K562 (cell line): ENCODE measurements at regions not wholly inside any gene's neighbourhood (a gene's known extent, or its start where the extent isn't known, plus 50 kb on each side); places are given as distances from the start of the nearest gene placed in this dataset.

Source experiments
- ATAC-seq: fragments of 200-7000 bp; cut with Tn5 transposase; 3 replicates; pipeline ENCODE4 v1.9.1; 2020; ENCODE audit warnings: moderate library complexity
- BruUV-seq: library from RNA; stranded (reverse); fragments of 400-500 nt; replicated peaks from 2 replicates; lab custom pipeline; 2021; lab: Mats Ljungman, UMichigan
- CTCF ChIA-PET: fragments of 300-600 bp; formaldehyde crosslinking; extraction: SDS; loops from one replicate; lab custom pipeline; 2021; ENCODE audit warnings: low intra/inter-chr PET ratio; lab: Yijun Ruan, JAX
- POLR2A ChIA-PET: fragments of 300-600, 350-650 bp; sonication (Branson Sonifier 250); formaldehyde crosslinking; extraction: SDS; loops from one replicate; lab custom pipeline; 2021; ENCODE audit warnings: antibody characterized with exemption, inconsistent platforms; lab: Yijun Ruan, JAX
- DNase-seq, 4 experiments: peaks; one replicate each; pipeline versions ENCODE4 v3.0.0 to v3.0.0-alpha.2; 2011 to 2018; ENCODE audit warnings: low spot score in 3 of 4, mixed read lengths in 3 of 4; ENCODE audit errors: extremely low read depth in 1 of 4
- FAIRE-seq: peaks from 2 replicates; lab custom pipeline; 2011; peaks lifted over from hg19 to GRCh38; lab: Jason Lieb, UNC
- H2AFZ ChIP-seq: 2 replicates; pipeline ENCODE4 v1.6.0; 2011; ENCODE audit warnings: low read depth, low read length, control low read depth, inconsistent platforms
- H3K27ac ChIP-seq: fragments of 200-600 bp; 3 replicates; pipeline ENCODE4 v1.8.0; 2011; ENCODE audit warnings: low read depth, mild to moderate bottlenecking, control low read depth, inconsistent platforms, low read length, moderate library complexity, mixed read lengths; ENCODE audit errors: extremely low read depth
- H3K27me3 ChIP-seq, 2 experiments: fragments of 300-600 bp in 1 of 2; 2 replicates in 1 of 2; 3 replicates in 1 of 2; pipeline versions ENCODE4 v1.6.0 to v1.8.0; 2011; ENCODE audit warnings: inconsistent platforms in 2 of 2, low read length in 2 of 2, mild to moderate bottlenecking in 1 of 2, mixed read lengths in 1 of 2, moderate library complexity in 1 of 2; ENCODE audit not compliant: control insufficient read depth in 2 of 2, insufficient read depth in 2 of 2
- H3K36me3 ChIP-seq: fragments of 300-600 bp; 3 replicates; pipeline ENCODE4 v1.8.0; 2011; ENCODE audit warnings: mild to moderate bottlenecking, low read length, inconsistent platforms; ENCODE audit not compliant: control insufficient read depth, insufficient read depth
- H3K4me1 ChIP-seq, 2 experiments: fragments of 200-600 bp in 1 of 2; replicated peaks in 1 of 2; 2 replicates in 1 of 2; 3 replicates in 1 of 2; pipeline versions ENCODE4 v1.5.1 to v1.8.0; 2011; ENCODE audit warnings: inconsistent platforms in 2 of 2, low read length in 2 of 2, mild to moderate bottlenecking in 1 of 2, mixed read lengths in 1 of 2, moderate library complexity in 1 of 2; ENCODE audit not compliant: control insufficient read depth in 2 of 2, insufficient read depth in 2 of 2
- H3K4me2 ChIP-seq: 2 replicates; pipeline ENCODE4 v1.6.1; 2011; ENCODE audit warnings: low read length, control low read depth, inconsistent platforms, mixed read lengths; ENCODE audit not compliant: insufficient read depth
- H3K4me3 ChIP-seq: fragments of 200-600 bp; sonication (generic), shearing (Covaris generic); 2 replicates; pipeline ENCODE4 v1.5.1; 2016; ENCODE audit warnings: control low read depth, inconsistent platforms
- H3K79me2 ChIP-seq: fragments of 200-600 bp; 3 replicates; pipeline ENCODE4 v1.8.0; 2011; ENCODE audit warnings: low read length, inconsistent platforms; ENCODE audit not compliant: control insufficient read depth, insufficient read depth
- H3K9ac ChIP-seq, 2 experiments: 2 replicates each; pipeline versions ENCODE4 v1.6.0 to v1.6.1; 2011; ENCODE audit warnings: low read depth in 2 of 2, low read length in 2 of 2, control low read depth in 1 of 2, inconsistent platforms in 1 of 2, mild to moderate bottlenecking in 1 of 2, mixed read lengths in 1 of 2; ENCODE audit not compliant: insufficient read depth in 1 of 2
- H3K9me1 ChIP-seq: one replicate; pipeline ENCODE4 v1.6.0; 2011; ENCODE audit warnings: inconsistent platforms, mild to moderate bottlenecking, low read length, moderate library complexity; ENCODE audit not compliant: control insufficient read depth, insufficient read depth
- H3K9me3 ChIP-seq: replicated peaks from 2 replicates; pipeline ENCODE4 v1.5.1; 2011; ENCODE audit warnings: low read depth, low read length, inconsistent platforms; ENCODE audit not compliant: control insufficient read depth, insufficient read depth
- H4K20me1 ChIP-seq: replicated peaks from 2 replicates; pipeline ENCODE4 v1.6.1; 2011; ENCODE audit warnings: low read length, inconsistent platforms, mixed read lengths; ENCODE audit not compliant: control insufficient read depth, insufficient read depth
- DMBX1 ChIP-seq: fragments of 250-450 bp; sonication (Bioruptor Pico); IDR thresholded peaks from 2 replicates; pipeline ENCODE4 v1.8.0; 2022; ENCODE audit warnings: inconsistent platforms, mild to moderate bottlenecking, moderate library complexity, borderline replicate concordance
- NCOA4 ChIP-seq: fragments of 450-650 bp; IDR thresholded peaks from 2 replicates; pipeline ENCODE4 v1.6.1; 2018; ENCODE audit warnings: mild to moderate bottlenecking; ENCODE audit not compliant: partially characterized antibody
- PURB ChIP-seq: sonication (generic); formaldehyde crosslinking; IDR thresholded peaks from 2 replicates; pipeline ENCODE4 v1.9.0; 2021; ENCODE audit warnings: low read depth, mild to moderate bottlenecking, missing genetic modification reagents
- SP1 ChIP-seq: sonication (generic); formaldehyde crosslinking; IDR thresholded peaks from 2 replicates; pipeline ENCODE4 v1.8.1; 2022; ENCODE audit warnings: mild to moderate bottlenecking, missing genetic modification reagents
- STAT5B ChIP-seq: fragments of 250-450 bp; sonication (Bioruptor Pico); IDR thresholded peaks from 2 replicates; pipeline ENCODE4 v1.8.0; 2021; ENCODE audit warnings: mild to moderate bottlenecking, inconsistent platforms
- TFE3 ChIP-seq: fragments of 450-650 bp; formaldehyde crosslinking; IDR thresholded peaks from 2 replicates; pipeline ENCODE4 v1.4.0; 2020; ENCODE audit warnings: mild to moderate bottlenecking, mixed read lengths
- ZFP36 ChIP-seq: fragments of 150-350 bp; IDR thresholded peaks from 2 replicates; pipeline ENCODE4 v1.6.1; 2018; ENCODE audit warnings: low read length, low read depth; ENCODE audit not compliant: partially characterized antibody
- ZNF354B ChIP-seq: fragments of 250-450 bp; sonication (Bioruptor Pico); IDR thresholded peaks from 2 replicates; pipeline ENCODE4 v1.4.0; 2020
- ZNF586 ChIP-seq: fragments of 450-650 bp; formaldehyde crosslinking; conservative IDR thresholded peaks from 2 replicates; pipeline ENCODE4 v1.4.0; 2020; ENCODE audit warnings: mild to moderate bottlenecking, moderate library complexity
- WGBS: fragments of 100-300 bp; shearing (Covaris generic); methylation state at CpG from one replicate; pipeline ENCODE4 v1.1.6; 2016; ENCODE audit warnings: low coverage, mixed read lengths; ENCODE audit not compliant: insufficient coverage; ENCODE audit errors: missing lambda C conversion rate; 5-methylcytosine and 5-hydroxymethylcytosine counted together
- in situ Hi-C: fragments of 300-500 bp; cut with MboI; formaldehyde crosslinking; loops from 4 replicates; pipeline ENCODE4 v1.15.0; 2018; ENCODE audit warnings: inconsistent platforms, mixed read lengths
- intact Hi-C: fragments of 100-400 bp; cut with micrococcal nuclease; formaldehyde crosslinking; loops from 2 replicates; pipeline ENCODE4 v1.14.2; 2022
- TF ChIP-seq, protein P1 (sequence below): sonication (generic); formaldehyde crosslinking; IDR thresholded peaks from 2 replicates; pipeline ENCODE4 v1.8.0; 2022; ENCODE audit warnings: mild to moderate bottlenecking, missing genetic modification reagents
- TF ChIP-seq, protein P2 (sequence below): sonication (generic); formaldehyde crosslinking; IDR thresholded peaks from 2 replicates; pipeline ENCODE4 v1.9.0; 2022; ENCODE audit warnings: mild to moderate bottlenecking, missing genetic modification reagents
- TF ChIP-seq, protein P3 (sequence below): fragments of 150-350 bp; IDR thresholded peaks from 2 replicates; pipeline ENCODE4 v1.6.1; 2014; ENCODE audit warnings: low read depth, mild to moderate bottlenecking, low read length, borderline replicate concordance
- TF ChIP-seq, protein P4 (sequence below): fragments of 200-800 bp; sonication (Bioruptor generic); IDR thresholded peaks from 2 replicates; pipeline ENCODE4 v1.6.1; 2017; ENCODE audit warnings: missing genetic modification characterization, missing compliant biosample characterization
- TF ChIP-seq, protein P5 (sequence below): IDR thresholded peaks from 2 replicates; pipeline ENCODE4 v1.6.1; 2011; ENCODE audit not compliant: insufficient read length; ENCODE audit errors: extremely low read depth

GRCh38 chr10:117632406-117632805 is 89.9 kb downstream of the EMX2 start:
- FAIRE-seq (no peak), ATAC-seq (no peak), DNase-seq (no peak)
- intact Hi-C loops: no loop called here
- ChIA-PET CTCF (no interaction called here), POLR2A (no interaction called here)
- Histone ChIP-seq H3K9me3 (no peaks in the 10 kb centered on the region), H2AFZ (no peak overlapping the region), H3K9ac (no peak overlapping the region), H3K27me3 (peaks cover 3 to 18% of the 10 kb centered on the region in 2 experiments; a peak in 3 of 5 replicates), H3K4me3 (no peak overlapping the region), H3K9me1 (no peaks in the 10 kb centered on the region), H3K4me2 (no peak overlapping the region), H3K27ac (no peak overlapping the region), H3K36me3 (no peaks in the 10 kb centered on the region), H3K4me1 (no peaks in the 10 kb centered on the region), H4K20me1 (no peaks in the 10 kb centered on the region; the same call in 1 of the 2 replicates), H3K79me2 (no peaks in the 10 kb centered on the region)
- no TSS peak for BruUV-seq
- in situ Hi-C loops: no loop called here
- WGBS: 0% methylated on average over 7 of the region's 7 CpGs
- TF ChIP-seq, protein P1, sequence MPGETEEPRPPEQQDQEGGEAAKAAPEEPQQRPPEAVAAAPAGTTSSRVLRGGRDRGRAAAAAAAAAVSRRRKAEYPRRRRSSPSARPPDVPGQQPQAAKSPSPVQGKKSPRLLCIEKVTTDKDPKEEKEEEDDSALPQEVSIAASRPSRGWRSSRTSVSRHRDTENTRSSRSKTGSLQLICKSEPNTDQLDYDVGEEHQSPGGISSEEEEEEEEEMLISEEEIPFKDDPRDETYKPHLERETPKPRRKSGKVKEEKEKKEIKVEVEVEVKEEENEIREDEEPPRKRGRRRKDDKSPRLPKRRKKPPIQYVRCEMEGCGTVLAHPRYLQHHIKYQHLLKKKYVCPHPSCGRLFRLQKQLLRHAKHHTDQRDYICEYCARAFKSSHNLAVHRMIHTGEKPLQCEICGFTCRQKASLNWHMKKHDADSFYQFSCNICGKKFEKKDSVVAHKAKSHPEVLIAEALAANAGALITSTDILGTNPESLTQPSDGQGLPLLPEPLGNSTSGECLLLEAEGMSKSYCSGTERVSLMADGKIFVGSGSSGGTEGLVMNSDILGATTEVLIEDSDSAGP (CRISPR knock-in tag): no peak
- TF ChIP-seq, protein P2, sequence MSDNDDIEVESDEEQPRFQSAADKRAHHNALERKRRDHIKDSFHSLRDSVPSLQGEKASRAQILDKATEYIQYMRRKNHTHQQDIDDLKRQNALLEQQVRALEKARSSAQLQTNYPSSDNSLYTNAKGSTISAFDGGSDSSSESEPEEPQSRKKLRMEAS (CRISPR knock-in tag): no peak
- TF ChIP-seq, protein P3, sequence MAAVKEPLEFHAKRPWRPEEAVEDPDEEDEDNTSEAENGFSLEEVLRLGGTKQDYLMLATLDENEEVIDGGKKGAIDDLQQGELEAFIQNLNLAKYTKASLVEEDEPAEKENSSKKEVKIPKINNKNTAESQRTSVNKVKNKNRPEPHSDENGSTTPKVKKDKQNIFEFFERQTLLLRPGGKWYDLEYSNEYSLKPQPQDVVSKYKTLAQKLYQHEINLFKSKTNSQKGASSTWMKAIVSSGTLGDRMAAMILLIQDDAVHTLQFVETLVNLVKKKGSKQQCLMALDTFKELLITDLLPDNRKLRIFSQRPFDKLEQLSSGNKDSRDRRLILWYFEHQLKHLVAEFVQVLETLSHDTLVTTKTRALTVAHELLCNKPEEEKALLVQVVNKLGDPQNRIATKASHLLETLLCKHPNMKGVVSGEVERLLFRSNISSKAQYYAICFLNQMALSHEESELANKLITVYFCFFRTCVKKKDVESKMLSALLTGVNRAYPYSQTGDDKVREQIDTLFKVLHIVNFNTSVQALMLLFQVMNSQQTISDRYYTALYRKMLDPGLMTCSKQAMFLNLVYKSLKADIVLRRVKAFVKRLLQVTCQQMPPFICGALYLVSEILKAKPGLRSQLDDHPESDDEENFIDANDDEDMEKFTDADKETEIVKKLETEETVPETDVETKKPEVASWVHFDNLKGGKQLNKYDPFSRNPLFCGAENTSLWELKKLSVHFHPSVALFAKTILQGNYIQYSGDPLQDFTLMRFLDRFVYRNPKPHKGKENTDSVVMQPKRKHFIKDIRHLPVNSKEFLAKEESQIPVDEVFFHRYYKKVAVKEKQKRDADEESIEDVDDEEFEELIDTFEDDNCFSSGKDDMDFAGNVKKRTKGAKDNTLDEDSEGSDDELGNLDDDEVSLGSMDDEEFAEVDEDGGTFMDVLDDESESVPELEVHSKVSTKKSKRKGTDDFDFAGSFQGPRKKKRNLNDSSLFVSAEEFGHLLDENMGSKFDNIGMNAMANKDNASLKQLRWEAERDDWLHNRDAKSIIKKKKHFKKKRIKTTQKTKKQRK: no peak
- no peak for TF ChIP-seq ZNF586 (CRISPR knock-in tag)
- no peak for TF ChIP-seq SP1 (CRISPR knock-in tag)
- TF ChIP-seq TFE3 (CRISPR knock-in tag): no peak
- no peak for TF ChIP-seq STAT5B (CRISPR knock-in tag)
- TF ChIP-seq, protein P4, sequence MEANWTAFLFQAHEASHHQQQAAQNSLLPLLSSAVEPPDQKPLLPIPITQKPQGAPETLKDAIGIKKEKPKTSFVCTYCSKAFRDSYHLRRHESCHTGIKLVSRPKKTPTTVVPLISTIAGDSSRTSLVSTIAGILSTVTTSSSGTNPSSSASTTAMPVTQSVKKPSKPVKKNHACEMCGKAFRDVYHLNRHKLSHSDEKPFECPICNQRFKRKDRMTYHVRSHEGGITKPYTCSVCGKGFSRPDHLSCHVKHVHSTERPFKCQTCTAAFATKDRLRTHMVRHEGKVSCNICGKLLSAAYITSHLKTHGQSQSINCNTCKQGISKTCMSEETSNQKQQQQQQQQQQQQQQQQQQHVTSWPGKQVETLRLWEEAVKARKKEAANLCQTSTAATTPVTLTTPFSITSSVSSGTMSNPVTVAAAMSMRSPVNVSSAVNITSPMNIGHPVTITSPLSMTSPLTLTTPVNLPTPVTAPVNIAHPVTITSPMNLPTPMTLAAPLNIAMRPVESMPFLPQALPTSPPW (CRISPR knock-in tag): no peak
- no peak for TF ChIP-seq ZFP36
- TF ChIP-seq DMBX1 (CRISPR knock-in tag): no peak
- TF ChIP-seq PURB: no peak
- TF ChIP-seq, protein P5, sequence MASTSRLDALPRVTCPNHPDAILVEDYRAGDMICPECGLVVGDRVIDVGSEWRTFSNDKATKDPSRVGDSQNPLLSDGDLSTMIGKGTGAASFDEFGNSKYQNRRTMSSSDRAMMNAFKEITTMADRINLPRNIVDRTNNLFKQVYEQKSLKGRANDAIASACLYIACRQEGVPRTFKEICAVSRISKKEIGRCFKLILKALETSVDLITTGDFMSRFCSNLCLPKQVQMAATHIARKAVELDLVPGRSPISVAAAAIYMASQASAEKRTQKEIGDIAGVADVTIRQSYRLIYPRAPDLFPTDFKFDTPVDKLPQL: no peak
- TF ChIP-seq ZNF354B: no peak
- no peak for TF ChIP-seq NCOA4
